ENCODE measurements at regions not wholly inside any gene's neighbourhood (a gene's known extent, or its start where the extent isn't known, plus 50 kb on each side); places are given as distances from the start of the nearest gene placed in this dataset.

DNA sequence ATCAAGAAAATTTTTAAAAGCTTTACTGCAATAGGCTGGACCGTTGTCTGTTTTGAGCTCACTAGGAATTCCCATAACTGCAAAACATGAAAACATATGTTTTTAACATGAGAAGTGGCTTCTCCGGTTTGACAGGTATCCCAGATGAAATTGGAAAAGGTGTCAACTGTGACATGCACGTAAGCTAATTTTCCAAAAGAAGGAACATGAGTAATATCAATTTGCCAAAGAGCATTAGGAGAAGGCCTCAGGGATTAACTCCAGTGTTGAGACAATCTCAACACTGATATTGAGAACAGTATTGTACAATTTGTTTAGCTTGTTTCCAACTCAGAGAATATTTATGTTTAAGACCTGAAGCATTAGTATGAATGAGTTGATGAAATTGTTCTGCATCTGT, 215.5 kb upstream of the KCNN2 start:
- no CpG with 5 or more reads among the region's 3 CpGs for WGBS (ENCODE audit: extremely low coverage, insufficient read length, low lambda C conversion rate)
- no peak overlapping the region for H3T11ph ChIP-seq (ENCODE audit: low read length)
- TF ChIP-seq, protein P1, sequence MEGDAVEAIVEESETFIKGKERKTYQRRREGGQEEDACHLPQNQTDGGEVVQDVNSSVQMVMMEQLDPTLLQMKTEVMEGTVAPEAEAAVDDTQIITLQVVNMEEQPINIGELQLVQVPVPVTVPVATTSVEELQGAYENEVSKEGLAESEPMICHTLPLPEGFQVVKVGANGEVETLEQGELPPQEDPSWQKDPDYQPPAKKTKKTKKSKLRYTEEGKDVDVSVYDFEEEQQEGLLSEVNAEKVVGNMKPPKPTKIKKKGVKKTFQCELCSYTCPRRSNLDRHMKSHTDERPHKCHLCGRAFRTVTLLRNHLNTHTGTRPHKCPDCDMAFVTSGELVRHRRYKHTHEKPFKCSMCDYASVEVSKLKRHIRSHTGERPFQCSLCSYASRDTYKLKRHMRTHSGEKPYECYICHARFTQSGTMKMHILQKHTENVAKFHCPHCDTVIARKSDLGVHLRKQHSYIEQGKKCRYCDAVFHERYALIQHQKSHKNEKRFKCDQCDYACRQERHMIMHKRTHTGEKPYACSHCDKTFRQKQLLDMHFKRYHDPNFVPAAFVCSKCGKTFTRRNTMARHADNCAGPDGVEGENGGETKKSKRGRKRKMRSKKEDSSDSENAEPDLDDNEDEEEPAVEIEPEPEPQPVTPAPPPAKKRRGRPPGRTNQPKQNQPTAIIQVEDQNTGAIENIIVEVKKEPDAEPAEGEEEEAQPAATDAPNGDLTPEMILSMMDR (conservative IDR thresholded peaks at IDR 0.05) = no peak

More for the DNA sequence above, 215.5 kb upstream of the KCNN2 start:
- 0 out of 2 replicates have a peak, but pooled peaks cover 2% of the 10 kb centered on the region for H3K27me3 Mint-ChIP-seq (ENCODE audit: low read depth)
- no peaks in the 10 kb centered on the region for H3K23me2 ChIP-seq (ENCODE audit: insufficient read length, low read depth, low read length, poor library complexity, severe bottlenecking)
- no peak overlapping the region for H3K14ac ChIP-seq (ENCODE audit: insufficient read depth, low read length)
- no peak overlapping the region for H3K4me2 ChIP-seq (ENCODE audit: insufficient read depth, insufficient read length, low read length)
- no peak overlapping the region for H3K56ac ChIP-seq (ENCODE audit: insufficient read length, low read depth, low read length)
- no peaks in the 10 kb centered on the region for H3K9me3 ChIP-seq (ENCODE audit: control insufficient read depth, low read depth, low read length)
- H3K27me3 ChIP-seq (ENCODE audit: insufficient read depth, low read length) = no peaks in the 10 kb centered on the region
- no peak overlapping the region for H3K4me3 Mint-ChIP-seq
- H3K27ac ChIP-seq (ENCODE audit: insufficient read length, low read depth, low read length) = no peak overlapping the region
- no peak overlapping the region for H3K23ac ChIP-seq (ENCODE audit: insufficient read length, low read depth, low read length)
- no peak overlapping the region for H3K18ac ChIP-seq (ENCODE audit: insufficient read length, low read depth, low read length)
- no peak overlapping the region for H2AFZ ChIP-seq (ENCODE audit: low read length)
- H3K4me1 Mint-ChIP-seq = no peaks in the 10 kb centered on the region
- no peaks in the 10 kb centered on the region for H3K79me2 ChIP-seq (ENCODE audit: insufficient read depth, low read length)
- no peak overlapping the region for H2BK12ac ChIP-seq (ENCODE audit: insufficient read length, low read depth, low read length)
- H3K4ac ChIP-seq (ENCODE audit: low read depth, low read length) = no peak overlapping the region
- no peak overlapping the region for H4K5ac ChIP-seq (ENCODE audit: insufficient read length, low read depth, low read length)
- no peak overlapping the region for H2BK20ac ChIP-seq (ENCODE audit: low read depth, low read length, poor library complexity, severe bottlenecking)
- H3K36me3 Mint-ChIP-seq (ENCODE audit: insufficient read depth in 1 of 3, low read depth in 3 of 3) = peaks cover 10 to 26% (median 15%) of the 10 kb centered on the region in 3 experiments
- H4K91ac ChIP-seq (ENCODE audit: insufficient read length, low read depth, low read length) = no peak overlapping the region
- no peaks in the 10 kb centered on the region for H3K79me1 ChIP-seq (ENCODE audit: insufficient read depth, low read depth, low read length, poor library complexity, severe bottlenecking)
- no peak overlapping the region for H4K8ac ChIP-seq (replicated peaks; ENCODE audit: insufficient read length, low read depth, low read length)
- peaks cover 26 to 38% of the 10 kb centered on the region in 2 experiments for H3K9me3 Mint-ChIP-seq
- DNase-seq = no peak
- H2BK15ac ChIP-seq (ENCODE audit: low read depth, low read length) = no peak overlapping the region
- H3K27ac Mint-ChIP-seq = no peak overlapping the region
- H2BK120ac ChIP-seq (ENCODE audit: low read depth, low read length, poor library complexity, severe bottlenecking) = no peak overlapping the region
- H3K4me1 ChIP-seq (ENCODE audit: insufficient read depth, low read length) = no peaks in the 10 kb centered on the region
- H4K20me1 ChIP-seq (ENCODE audit: control insufficient read depth, insufficient read depth, insufficient read length) = no peaks in the 10 kb centered on the region
- H2AK5ac ChIP-seq (ENCODE audit: insufficient read length, low read length) = no peak overlapping the region
- H2BK5ac ChIP-seq (ENCODE audit: insufficient read length, low read length) = no peak overlapping the region
- H3K9ac ChIP-seq (ENCODE audit: extremely low read depth, insufficient read length, low read length) = no peak overlapping the region
